ENCODE measurements at regions not wholly inside any gene's neighbourhood (a gene's known extent, or its start where the extent isn't known, plus 50 kb on each side); places are given as distances from the start of the nearest gene placed in this dataset.

GRCh38 chr1:243973169-243973568 is 77.9 kb upstream of the ZBTB18 start:
- RAD21 ChIA-PET (ENCODE audit: unreplicated experiment) = no interaction called here
- in situ Hi-C loops (cut with MboI) = no loop called here
- H3K4me3 ChIP-seq = no peak overlapping the region
- H3K4me2 ChIP-seq (ENCODE audit: control insufficient read depth, insufficient read depth) = no peak overlapping the region
- POLR2A ChIA-PET = no interaction called here
- no peak overlapping the region for H3K27ac ChIP-seq (ENCODE audit: control insufficient read depth, insufficient read depth)
- no peak overlapping the region for H2AFZ ChIP-seq (ENCODE audit: control insufficient read depth, low read depth, low read length)
- intact Hi-C loops (cut with micrococcal nuclease; ENCODE audit: unreplicated experiment) = no loop called here
- no peaks in the 10 kb centered on the region for H3K36me3 ChIP-seq (ENCODE audit: control insufficient read depth in 2 of 2, insufficient read depth in 2 of 2, low read length in 1 of 2)
- no peaks in the 10 kb centered on the region for H4K20me1 ChIP-seq (ENCODE audit: control insufficient read depth, insufficient read depth)
- no peaks in the 10 kb centered on the region; a peak in 1 of 4 replicates for H3K27me3 ChIP-seq (replicated peaks in 1 of 2; ENCODE audit: control insufficient read depth in 2 of 2, insufficient read depth in 2 of 2, low read length in 1 of 2)
- ATAC-seq = no peak
- DNase-seq (ENCODE audit: low read depth, low spot score) = no peak
- no peak for FAIRE-seq
- H3K79me2 ChIP-seq (ENCODE audit: control insufficient read depth, insufficient read depth, low read length) = no peaks in the 10 kb centered on the region
- H3K4me1 ChIP-seq (ENCODE audit: control insufficient read depth, insufficient read depth, low read length) = no peaks in the 10 kb centered on the region; the same call in 1 of the 2 replicates
- SMC1A ChIA-PET (ENCODE audit: uncharacterized antibody, unreplicated experiment) = no interaction called here
- H3K9me3 ChIP-seq (replicated peaks; ENCODE audit: control insufficient read depth, insufficient read depth, low read length) = no peaks in the 10 kb centered on the region; the same call in 2 of the 3 replicates
- BruUV-seq (replicated peaks) = no TSS peak
- no peak overlapping the region for H3K9ac ChIP-seq (ENCODE audit: control insufficient read depth, insufficient read depth, low read length)
- CTCF ChIA-PET = no interaction called here
- 9% methylated on average over 4 of the region's 4 CpGs for WGBS (ENCODE audit: insufficient coverage, insufficient replicate concordance, low lambda C conversion rate, missing lambda C conversion rate)
- TF ChIP-seq MAX (IDR thresholded peaks at IDR 0.05; ENCODE audit: low read depth, low read length) = no peak
- TF ChIP-seq IKZF2 (IDR thresholded peaks at IDR 0.05) = no peak
- TF ChIP-seq MYC (IDR thresholded peaks at IDR 0.05; ENCODE audit: insufficient read depth, insufficient read length, insufficient replicate concordance, low read length, severe bottlenecking) = no peak
- TF ChIP-seq ATF3 (IDR thresholded peaks at IDR 0.05; ENCODE audit: borderline replicate concordance, extremely low read depth, low read depth, low read length) = no peak
- TF ChIP-seq FOXK2 (IDR thresholded peaks at IDR 0.05) = no peak
- TF ChIP-seq POLR2AphosphoS2 (IDR thresholded peaks at IDR 0.05; ENCODE audit: low read depth, low read length) = no peak
- no peak for TF ChIP-seq CREM (IDR thresholded peaks at IDR 0.05; ENCODE audit: low read depth)
- TF ChIP-seq FOXM1 (IDR thresholded peaks at IDR 0.05; ENCODE audit: low read depth, low read length) = no peak
- TF ChIP-seq NFYB (IDR thresholded peaks at IDR 0.05; ENCODE audit: insufficient read depth, low read depth, low read length) = no peak
- no peak for TF ChIP-seq TARDBP (IDR thresholded peaks at IDR 0.05; ENCODE audit: borderline replicate concordance)
- TF ChIP-seq USF1 (IDR thresholded peaks at IDR 0.05; ENCODE audit: borderline replicate concordance, extremely low read length, insufficient read depth, low read depth, low read length) = no peak
- TF ChIP-seq MXI1 (IDR thresholded peaks at IDR 0.05; ENCODE audit: low read depth, low read length) = no peak
- no peak for TF ChIP-seq CTCF (IDR thresholded peaks at IDR 0.05 in 2 of 3, conservative IDR thresholded peaks at IDR 0.05 in 1 of 3; ENCODE audit: control insufficient read depth in 2 of 3, extremely low read depth in 1 of 3, insufficient read depth in 1 of 3, low read depth in 3 of 3, low read length in 3 of 3)
- no peak for TF ChIP-seq POU2F2 (IDR thresholded peaks at IDR 0.05; ENCODE audit: borderline replicate concordance, low read depth, low read length)
- no peak for TF ChIP-seq E4F1 (IDR thresholded peaks at IDR 0.05; ENCODE audit: borderline replicate concordance, partially characterized antibody)
- no peak for TF ChIP-seq PAX8 (IDR thresholded peaks at IDR 0.05)
